Astrocyte (in vitro differentiated cells and primary cell): ENCODE measurements at regions not wholly inside any gene's neighbourhood (a gene's known extent, or its start where the extent isn't known, plus 50 kb on each side); places are given as distances from the start of the nearest gene placed in this dataset.

ENCODE experiments used
- DNase-seq: peaks from one replicate; pipeline ENCODE4 v3.0.0-alpha.2; 2010; ENCODE audit warnings: low read depth
- FAIRE-seq: peaks from 2 replicates; lab custom pipeline; 2011; peaks lifted over from hg19 to GRCh38; lab: Jason Lieb, UNC
- H2AFZ ChIP-seq: 2 replicates; pipeline ENCODE4 v1.6.0; 2012; ENCODE audit warnings: low read depth, low read length, inconsistent platforms
- H3K27ac ChIP-seq: 2 replicates; pipeline ENCODE4 v1.5.1; 2011; ENCODE audit warnings: low read depth, low read length, inconsistent platforms
- H3K27me3 ChIP-seq: 2 replicates; pipeline ENCODE4 v1.6.0; 2011; ENCODE audit warnings: low read length, inconsistent platforms; ENCODE audit not compliant: insufficient read depth
- H3K36me3 ChIP-seq: 2 replicates; pipeline ENCODE4 v1.5.1; 2011; ENCODE audit warnings: low read length, inconsistent platforms; ENCODE audit not compliant: insufficient read depth
- H3K4me1 ChIP-seq: 2 replicates; pipeline ENCODE4 v1.5.1; 2011; ENCODE audit warnings: low read length, inconsistent platforms; ENCODE audit not compliant: insufficient read depth
- H3K4me2 ChIP-seq: 2 replicates; pipeline ENCODE4 v1.6.0; 2012; ENCODE audit warnings: low read length, inconsistent platforms
- H3K4me3 ChIP-seq: 2 replicates; pipeline ENCODE4 v1.5.1; 2011; ENCODE audit warnings: low read depth, mild to moderate bottlenecking, low read length, inconsistent platforms; ENCODE audit not compliant: insufficient read depth
- H3K79me2 ChIP-seq: 2 replicates; pipeline ENCODE4 v1.6.0; 2012; ENCODE audit warnings: mild to moderate bottlenecking, low read length, inconsistent platforms; ENCODE audit not compliant: insufficient read depth
- H3K9ac ChIP-seq: 2 replicates; pipeline ENCODE4 v1.6.0; 2012; ENCODE audit warnings: mild to moderate bottlenecking, low read length, inconsistent platforms
- H3K9me3 ChIP-seq: 2 replicates; pipeline ENCODE4 v1.5.1; 2012; ENCODE audit warnings: low read depth, mild to moderate bottlenecking, low read length, inconsistent platforms; ENCODE audit not compliant: insufficient read depth
- H4K20me1 ChIP-seq: 2 replicates; pipeline ENCODE4 v1.6.0; 2012; ENCODE audit warnings: low read length, inconsistent platforms; ENCODE audit not compliant: insufficient read depth
- H3K27ac Mint-ChIP-seq: one replicate; pipeline ENCODE4 v1.8.0; 2021; ENCODE audit warnings: mild to moderate bottlenecking, mixed read lengths; ENCODE audit not compliant: unreplicated experiment
- H3K27me3 Mint-ChIP-seq: one replicate; pipeline ENCODE4 v1.8.0; 2021; ENCODE audit warnings: low read depth, mixed read lengths; ENCODE audit not compliant: unreplicated experiment
- H3K36me3 Mint-ChIP-seq: one replicate; pipeline ENCODE4 v1.8.0; 2021; ENCODE audit warnings: low read depth, mixed read lengths; ENCODE audit not compliant: unreplicated experiment
- H3K4me1 Mint-ChIP-seq: one replicate; pipeline ENCODE4 v1.8.0; 2021; ENCODE audit warnings: low read depth, mixed read lengths; ENCODE audit not compliant: unreplicated experiment
- H3K4me3 Mint-ChIP-seq: one replicate; pipeline ENCODE4 v1.8.0; 2021; ENCODE audit warnings: mild to moderate bottlenecking, moderate library complexity, mixed read lengths; ENCODE audit not compliant: unreplicated experiment
- H3K9me3 Mint-ChIP-seq: one replicate; pipeline ENCODE4 v1.8.0; 2021; ENCODE audit warnings: mild to moderate bottlenecking, mixed read lengths; ENCODE audit not compliant: unreplicated experiment
- CTCF ChIP-seq: IDR thresholded peaks from 2 replicates; pipeline ENCODE4 v1.5.1; 2011; ENCODE audit warnings: low read depth, mild to moderate bottlenecking, inconsistent platforms, low read length, moderate library complexity; ENCODE audit not compliant: insufficient read depth
- EZH2 ChIP-seq: IDR thresholded peaks from 2 replicates; pipeline ENCODE4 v1.6.1; 2012; ENCODE audit warnings: mild to moderate bottlenecking, low read length, inconsistent platforms; ENCODE audit not compliant: insufficient read depth

- no peak overlapping the region for H3K4me3 ChIP-seq
- no peaks in the 10 kb centered on the region for H3K36me3 ChIP-seq
- H3K4me1 Mint-ChIP-seq, result peaks cover 8% of the 10 kb centered on the region
- peak overlapping the region; percentile 49 for H3K4me2 ChIP-seq
- no peak overlapping the region for H3K27ac Mint-ChIP-seq
- H3K79me2 ChIP-seq, result no peaks in the 10 kb centered on the region
- peaks cover 3% of the 10 kb centered on the region for H3K9me3 Mint-ChIP-seq
- H3K9me3 ChIP-seq, result no peaks in the 10 kb centered on the region
- DNase-seq, result peak; percentile 52
- no peaks in the 10 kb centered on the region for H4K20me1 ChIP-seq
- TF ChIP-seq EZH2, result no peak
- no peak for TF ChIP-seq CTCF
- H3K27me3 Mint-ChIP-seq, result no peaks in the 10 kb centered on the region
- H3K36me3 Mint-ChIP-seq, result no peaks in the 10 kb centered on the region
- H2AFZ ChIP-seq, result no peak overlapping the region
- H3K27me3 ChIP-seq, result no peaks in the 10 kb centered on the region
- H3K4me1 ChIP-seq, result peaks cover 6% of the 10 kb centered on the region
- peak overlapping the region; percentile 54 for H3K27ac ChIP-seq
- FAIRE-seq, result no peak
- no peak overlapping the region for H3K9ac ChIP-seq
- H3K4me3 Mint-ChIP-seq, result no peak overlapping the region
These were observed 312.3 kb downstream of the HAO1 start for GRCh38 chr20:7627734-7628663.

- Histone ChIP-seq H3K79me2 (no peaks in the 10 kb centered on the region), H3K4me1 (peaks cover 6% of the 10 kb centered on the region), H3K4me2 (no peak overlapping the region), H3K9ac (no peak overlapping the region), H3K27me3 (no peaks in the 10 kb centered on the region), H4K20me1 (no peaks in the 10 kb centered on the region), H2AFZ (no peak overlapping the region), H3K27ac (no peak overlapping the region), H3K4me3 (no peak overlapping the region), H3K36me3 (no peaks in the 10 kb centered on the region), H3K9me3 (no peaks in the 10 kb centered on the region)
- Mint-ChIP-seq H3K27me3 (no peaks in the 10 kb centered on the region), H3K4me1 (peaks cover 8% of the 10 kb centered on the region), H3K9me3 (no peaks in the 10 kb centered on the region), H3K4me3 (no peak overlapping the region), H3K36me3 (no peaks in the 10 kb centered on the region), H3K27ac (no peak overlapping the region)
- DNase-seq, result no peak
- TF ChIP-seq CTCF (no peak), EZH2 (no peak)
- no peak for FAIRE-seq
These were observed 310.4 kb downstream of the HAO1 start for GRCh38 chr20:7629880-7630279.

- peaks cover 4% of the 10 kb centered on the region for H3K4me1 Mint-ChIP-seq
- H3K27me3 ChIP-seq, result no peaks in the 10 kb centered on the region
- H2AFZ ChIP-seq, result no peak overlapping the region
- no peak overlapping the region for H3K27ac ChIP-seq
- TF ChIP-seq CTCF, result no peak
- no peak for TF ChIP-seq EZH2
- H3K27me3 Mint-ChIP-seq, result no peaks in the 10 kb centered on the region
- no peaks in the 10 kb centered on the region for H3K36me3 ChIP-seq
- H3K9me3 ChIP-seq, result no peaks in the 10 kb centered on the region
- no peak overlapping the region for H3K9ac ChIP-seq
- no peak overlapping the region for H3K4me2 ChIP-seq
- H3K4me3 Mint-ChIP-seq, result no peak overlapping the region
- H3K27ac Mint-ChIP-seq, result no peak overlapping the region
- no peaks in the 10 kb centered on the region for H4K20me1 ChIP-seq
- no peaks in the 10 kb centered on the region for H3K9me3 Mint-ChIP-seq
- H3K79me2 ChIP-seq, result no peaks in the 10 kb centered on the region
- H3K36me3 Mint-ChIP-seq, result no peaks in the 10 kb centered on the region
- FAIRE-seq (no peak), DNase-seq (no peak)
- no peaks in the 10 kb centered on the region for H3K4me1 ChIP-seq
- H3K4me3 ChIP-seq, result no peak overlapping the region
These were observed 303.1 kb downstream of the HAO1 start for GRCh38 chr20:7637184-7637583.
